Neutrophil (primary cell): ENCODE measurements at regions not wholly inside any gene's neighbourhood (a gene's known extent, or its start where the extent isn't known, plus 50 kb on each side); places are given as distances from the start of the nearest gene placed in this dataset.

Source experiments
- H3K27ac ChIP-seq: fragments of 200-600 bp; sonication (generic); 2 replicates; pipeline ENCODE4 v1.5.1; 2016; ENCODE audit warnings: mild to moderate bottlenecking, moderate library complexity
- H3K27me3 ChIP-seq: fragments of 200-600 bp; sonication (generic); 2 replicates; pipeline ENCODE4 v1.6.0; 2016; ENCODE audit warnings: mild to moderate bottlenecking
- H3K36me3 ChIP-seq: fragments of 200-600 bp; sonication (generic); 2 replicates; pipeline ENCODE4 v1.5.1; 2017
- H3K4me1 ChIP-seq, 2 experiments: fragments of 200-600 bp in 1 of 2; sonication (generic) in 1 of 2; 1 replicate in 1 of 2; 2 replicates in 1 of 2; pipeline versions ENCODE4 v1.5.1 to v1.6.1; 2013 to 2016; ENCODE audit warnings: low read depth in 1 of 2, low read length in 1 of 2, mild to moderate bottlenecking in 1 of 2, moderate library complexity in 1 of 2; ENCODE audit not compliant: control insufficient read depth in 1 of 2, insufficient read depth in 1 of 2
- H3K4me3 ChIP-seq, 2 experiments: fragments of 200-600 bp in 1 of 2; sonication (generic) in 1 of 2; 1 replicate in 1 of 2; 2 replicates in 1 of 2; pipeline ENCODE4 v1.5.1; 2013 to 2016; ENCODE audit warnings: low read depth in 1 of 2, low read length in 1 of 2, mild to moderate bottlenecking in 1 of 2, moderate library complexity in 1 of 2
- H3K9me3 ChIP-seq: fragments of 200-600 bp; sonication (generic); 2 replicates; pipeline ENCODE4 v1.5.1; 2016
- TF ChIP-seq, protein P1 (sequence below): fragments of 200-600 bp; sonication (generic); IDR thresholded peaks from 2 replicates; pipeline ENCODE4 v1.5.1; 2016; ENCODE audit warnings: antibody characterized with exemption

DNA sequence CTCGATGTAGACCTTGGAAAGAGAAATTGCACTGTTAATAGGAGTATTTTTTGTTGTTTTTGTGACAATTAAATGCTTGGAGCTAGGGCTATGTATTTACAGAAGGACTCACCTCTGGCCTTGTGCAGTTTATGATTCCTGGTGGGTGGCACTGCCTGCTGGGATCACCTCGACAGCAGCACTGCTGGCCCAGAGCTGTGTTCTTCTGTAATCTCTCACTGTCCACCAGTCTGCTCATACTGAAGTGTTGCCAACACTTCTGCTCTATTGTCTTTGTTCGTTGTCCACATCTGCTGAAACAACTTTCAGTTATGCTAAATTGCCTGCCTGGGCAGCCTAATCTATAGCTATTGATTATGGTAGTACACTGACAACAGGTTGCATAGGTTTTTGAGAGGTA, 194.4 kb upstream of the ANK2 start:
- Histone ChIP-seq H3K27ac (no peak overlapping the region), H3K27me3 (peaks cover 3% of the 10 kb centered on the region), H3K4me1 (no peaks in the 10 kb centered on the region), H3K9me3 (no peaks in the 10 kb centered on the region), H3K4me3 (no peak overlapping the region), H3K36me3 (no peaks in the 10 kb centered on the region)
- TF ChIP-seq, protein P1, sequence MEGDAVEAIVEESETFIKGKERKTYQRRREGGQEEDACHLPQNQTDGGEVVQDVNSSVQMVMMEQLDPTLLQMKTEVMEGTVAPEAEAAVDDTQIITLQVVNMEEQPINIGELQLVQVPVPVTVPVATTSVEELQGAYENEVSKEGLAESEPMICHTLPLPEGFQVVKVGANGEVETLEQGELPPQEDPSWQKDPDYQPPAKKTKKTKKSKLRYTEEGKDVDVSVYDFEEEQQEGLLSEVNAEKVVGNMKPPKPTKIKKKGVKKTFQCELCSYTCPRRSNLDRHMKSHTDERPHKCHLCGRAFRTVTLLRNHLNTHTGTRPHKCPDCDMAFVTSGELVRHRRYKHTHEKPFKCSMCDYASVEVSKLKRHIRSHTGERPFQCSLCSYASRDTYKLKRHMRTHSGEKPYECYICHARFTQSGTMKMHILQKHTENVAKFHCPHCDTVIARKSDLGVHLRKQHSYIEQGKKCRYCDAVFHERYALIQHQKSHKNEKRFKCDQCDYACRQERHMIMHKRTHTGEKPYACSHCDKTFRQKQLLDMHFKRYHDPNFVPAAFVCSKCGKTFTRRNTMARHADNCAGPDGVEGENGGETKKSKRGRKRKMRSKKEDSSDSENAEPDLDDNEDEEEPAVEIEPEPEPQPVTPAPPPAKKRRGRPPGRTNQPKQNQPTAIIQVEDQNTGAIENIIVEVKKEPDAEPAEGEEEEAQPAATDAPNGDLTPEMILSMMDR, result no peak

DNA sequence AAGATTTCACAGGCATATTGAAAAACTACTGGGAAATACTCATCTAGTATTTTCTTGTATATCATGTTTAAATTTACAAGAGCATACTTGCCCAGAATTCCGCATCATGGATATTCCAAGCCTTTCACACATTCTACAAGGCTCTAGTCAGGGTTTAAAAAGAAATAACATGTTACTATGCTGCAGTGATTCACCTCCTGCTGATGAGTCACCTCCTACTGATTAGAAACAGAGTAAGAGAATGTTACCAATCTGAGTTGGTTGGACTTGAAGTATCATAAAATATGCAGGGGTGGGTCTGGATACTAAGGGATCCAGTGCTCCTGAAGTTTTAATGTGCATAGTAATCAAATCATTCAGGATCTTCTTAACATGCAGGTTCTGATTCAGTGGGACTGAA, 192.0 kb upstream of the ANK2 start:
- TF ChIP-seq, protein P1, result no peak

DNA sequence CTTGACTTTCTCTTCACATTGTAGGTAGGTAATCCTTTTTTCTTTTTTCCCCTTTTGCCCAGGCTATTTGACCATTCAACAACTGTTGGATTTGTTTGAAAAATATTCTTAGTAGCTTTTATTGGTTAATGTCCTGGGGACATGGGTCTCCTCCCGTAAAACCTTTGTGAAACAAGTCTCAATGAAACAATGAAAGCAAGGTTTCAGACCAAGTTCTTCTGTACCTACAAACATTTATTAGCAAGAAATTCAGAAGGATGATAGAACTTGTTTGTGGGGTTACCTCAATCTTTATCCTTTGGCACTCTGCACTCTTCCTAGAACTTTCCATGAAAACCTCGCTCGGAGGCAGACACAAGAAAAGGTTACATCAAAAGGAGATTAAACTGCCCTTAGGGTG, 190.7 kb upstream of the ANK2 start:
- Histone ChIP-seq H3K27me3 (peaks cover 3% of the 10 kb centered on the region), H3K9me3 (no peaks in the 10 kb centered on the region), H3K4me3 (no peak overlapping the region), H3K4me1 (no peaks in the 10 kb centered on the region), H3K36me3 (no peaks in the 10 kb centered on the region), H3K27ac (no peak overlapping the region)
- TF ChIP-seq, protein P1, result no peak

More for the DNA sequence above, 192.0 kb upstream of the ANK2 start:
- Histone ChIP-seq H3K36me3 (no peaks in the 10 kb centered on the region), H3K4me1 (no peaks in the 10 kb centered on the region), H3K4me3 (no peak overlapping the region), H3K27ac (no peak overlapping the region), H3K9me3 (no peaks in the 10 kb centered on the region), H3K27me3 (peaks cover 3% of the 10 kb centered on the region)

DNA sequence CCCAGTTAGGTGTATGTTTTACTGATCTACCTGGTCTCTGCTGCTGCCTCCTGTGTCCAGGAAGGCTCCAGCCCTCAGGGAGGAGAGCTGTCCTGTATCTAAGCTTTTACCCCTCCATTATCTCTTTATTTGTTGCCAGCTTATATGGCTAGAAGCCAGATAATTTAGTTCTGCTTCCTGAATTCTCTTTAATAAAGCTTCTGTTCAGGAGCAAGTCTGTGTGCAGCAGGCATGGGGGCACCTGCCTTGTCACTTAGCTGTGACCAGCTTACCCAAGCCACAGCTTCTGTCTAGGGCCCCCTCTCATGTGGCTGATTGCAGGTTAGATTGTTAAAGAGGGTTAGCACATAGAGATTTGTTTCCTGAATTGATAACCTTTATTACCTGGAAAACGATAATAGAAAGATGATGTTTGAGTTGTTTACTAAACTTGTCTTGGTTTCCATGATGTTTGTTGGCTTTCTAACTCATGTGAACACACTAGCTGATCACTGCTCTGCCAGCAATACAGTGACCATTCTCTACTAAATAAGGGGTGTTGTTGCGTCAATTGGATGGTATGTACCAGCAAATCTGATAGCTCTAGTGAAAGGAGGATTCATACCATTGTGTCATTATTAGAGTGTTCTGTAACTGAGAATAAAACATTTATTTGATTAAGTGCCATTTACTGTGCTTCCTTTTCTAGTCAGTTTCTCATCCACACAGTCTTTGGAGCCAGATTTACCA, 189.8 kb upstream of the ANK2 start:
- H3K4me1 ChIP-seq, result no peaks in the 10 kb centered on the region
- peaks cover 3% of the 10 kb centered on the region for H3K27me3 ChIP-seq
- TF ChIP-seq, protein P1, result no peak
- no peaks in the 10 kb centered on the region for H3K9me3 ChIP-seq
- H3K27ac ChIP-seq, result no peak overlapping the region
- H3K4me3 ChIP-seq, result no peak overlapping the region
- no peaks in the 10 kb centered on the region for H3K36me3 ChIP-seq

DNA sequence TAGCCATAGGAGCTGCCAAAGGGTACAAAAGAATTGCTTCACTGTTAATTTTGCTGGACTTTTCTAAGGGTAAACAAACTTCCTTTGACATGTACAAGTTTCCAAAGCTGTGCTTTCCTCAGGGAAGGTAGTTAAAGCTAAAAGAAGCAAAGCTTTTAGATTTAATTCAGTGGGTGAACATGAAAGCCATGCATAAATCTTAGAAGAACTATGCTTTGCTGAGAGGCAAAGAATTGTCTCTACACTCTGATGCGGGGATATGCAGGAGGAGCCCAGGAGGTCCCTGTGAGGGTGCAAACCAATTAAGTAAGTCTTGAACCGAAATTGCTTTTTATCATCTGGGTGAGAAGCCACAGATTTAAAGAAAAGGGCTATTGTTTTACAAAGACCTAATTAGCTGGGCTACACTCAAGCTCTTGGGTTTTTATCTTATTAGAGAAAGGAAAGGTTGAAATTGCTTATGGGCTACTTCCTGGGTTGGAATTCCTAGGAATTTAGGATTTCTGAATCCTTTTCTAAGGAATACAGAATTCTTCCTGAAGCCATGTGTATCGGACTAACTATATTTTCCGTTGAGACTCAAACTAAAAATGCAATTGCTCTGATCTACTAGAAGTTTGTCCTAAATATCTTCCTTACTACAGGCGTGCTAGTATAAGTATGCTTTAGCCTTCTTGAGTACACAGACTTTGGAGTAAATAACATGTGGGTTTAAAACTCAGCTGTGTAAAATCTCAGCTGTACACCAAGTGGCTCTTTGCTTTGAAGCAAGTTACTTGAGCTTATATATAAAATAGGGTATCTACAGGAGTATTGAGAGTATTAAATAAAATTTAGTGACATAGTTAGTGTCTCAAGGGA, 188.4 kb upstream of the ANK2 start:
- no peak overlapping the region for H3K4me3 ChIP-seq
- H3K4me1 ChIP-seq, result no peaks in the 10 kb centered on the region
- H3K27ac ChIP-seq, result no peak overlapping the region
- H3K36me3 ChIP-seq, result no peaks in the 10 kb centered on the region
- H3K9me3 ChIP-seq, result no peaks in the 10 kb centered on the region
- TF ChIP-seq, protein P1, result no peak
- peaks cover 3% of the 10 kb centered on the region for H3K27me3 ChIP-seq
